ENCODE measurements at regions not wholly inside any gene's neighbourhood (a gene's known extent, or its start where the extent isn't known, plus 50 kb on each side); places are given as distances from the start of the nearest gene placed in this dataset.

GRCh38 chr12:24723759-24724158, 225.1 kb downstream of the BCAT1 start:
- Histone ChIP-seq H3K27ac (no peak overlapping the region), H3K4me3 (ENCODE audit: low read depth in 1 of 2, low read length in 1 of 2) (no peak overlapping the region), H3K9me3 (no peaks in the 10 kb centered on the region), H3K36me3 (no peaks in the 10 kb centered on the region), H3K4me1 (ENCODE audit: control insufficient read depth in 1 of 2, insufficient read depth in 1 of 2, low read depth in 1 of 2, low read length in 1 of 2) (no peaks in the 10 kb centered on the region), H3K27me3 (no peaks in the 10 kb centered on the region)
- TF ChIP-seq, protein P1, sequence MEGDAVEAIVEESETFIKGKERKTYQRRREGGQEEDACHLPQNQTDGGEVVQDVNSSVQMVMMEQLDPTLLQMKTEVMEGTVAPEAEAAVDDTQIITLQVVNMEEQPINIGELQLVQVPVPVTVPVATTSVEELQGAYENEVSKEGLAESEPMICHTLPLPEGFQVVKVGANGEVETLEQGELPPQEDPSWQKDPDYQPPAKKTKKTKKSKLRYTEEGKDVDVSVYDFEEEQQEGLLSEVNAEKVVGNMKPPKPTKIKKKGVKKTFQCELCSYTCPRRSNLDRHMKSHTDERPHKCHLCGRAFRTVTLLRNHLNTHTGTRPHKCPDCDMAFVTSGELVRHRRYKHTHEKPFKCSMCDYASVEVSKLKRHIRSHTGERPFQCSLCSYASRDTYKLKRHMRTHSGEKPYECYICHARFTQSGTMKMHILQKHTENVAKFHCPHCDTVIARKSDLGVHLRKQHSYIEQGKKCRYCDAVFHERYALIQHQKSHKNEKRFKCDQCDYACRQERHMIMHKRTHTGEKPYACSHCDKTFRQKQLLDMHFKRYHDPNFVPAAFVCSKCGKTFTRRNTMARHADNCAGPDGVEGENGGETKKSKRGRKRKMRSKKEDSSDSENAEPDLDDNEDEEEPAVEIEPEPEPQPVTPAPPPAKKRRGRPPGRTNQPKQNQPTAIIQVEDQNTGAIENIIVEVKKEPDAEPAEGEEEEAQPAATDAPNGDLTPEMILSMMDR (IDR thresholded peaks at IDR 0.05): no peak

GRCh38 chr12:24721191-24721590, 227.7 kb downstream of the BCAT1 start:
- Histone ChIP-seq H3K9me3 (no peaks in the 10 kb centered on the region), H3K27me3 (no peaks in the 10 kb centered on the region), H3K4me3 (ENCODE audit: low read depth in 1 of 2, low read length in 1 of 2) (no peak overlapping the region), H3K27ac (no peak overlapping the region), H3K36me3 (no peaks in the 10 kb centered on the region), H3K4me1 (ENCODE audit: control insufficient read depth in 1 of 2, insufficient read depth in 1 of 2, low read depth in 1 of 2, low read length in 1 of 2) (no peaks in the 10 kb centered on the region)
- TF ChIP-seq, protein P1 (IDR thresholded peaks at IDR 0.05): no peak

GRCh38 chr12:24719293-24719721, 229.6 kb downstream of the BCAT1 start:
- no peaks in the 10 kb centered on the region for H3K4me1 ChIP-seq (ENCODE audit: control insufficient read depth in 1 of 2, insufficient read depth in 1 of 2, low read depth in 1 of 2, low read length in 1 of 2)
- TF ChIP-seq, protein P1 (IDR thresholded peaks at IDR 0.05): no peak
- no peaks in the 10 kb centered on the region for H3K27me3 ChIP-seq
- H3K4me3 ChIP-seq (ENCODE audit: low read depth in 1 of 2, low read length in 1 of 2): no peak overlapping the region
- no peaks in the 10 kb centered on the region for H3K9me3 ChIP-seq
- H3K27ac ChIP-seq: no peak overlapping the region
- H3K36me3 ChIP-seq: no peaks in the 10 kb centered on the region

DNA sequence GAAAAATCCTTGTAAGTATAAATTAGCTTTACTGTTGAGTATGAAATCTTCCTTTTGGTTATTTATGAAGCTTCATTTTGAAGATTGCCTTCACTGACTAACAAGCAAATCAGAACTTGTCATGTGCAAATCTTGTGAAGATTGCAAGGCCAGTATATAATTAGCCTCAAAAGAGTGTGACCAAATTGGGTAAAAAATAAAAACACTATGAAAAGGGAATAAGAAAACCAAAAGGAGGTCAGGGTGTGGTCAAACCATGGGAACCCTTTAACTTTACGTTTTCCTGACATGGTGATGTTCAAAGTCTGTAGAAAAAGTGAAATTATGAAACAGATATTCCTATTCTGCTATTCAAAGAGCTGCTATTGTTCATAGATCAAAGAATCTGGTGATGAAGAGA, 230.3 kb downstream of the BCAT1 start:
- Histone ChIP-seq H3K4me1 (ENCODE audit: control insufficient read depth in 1 of 2, insufficient read depth in 1 of 2, low read depth in 1 of 2, low read length in 1 of 2) (no peaks in the 10 kb centered on the region), H3K36me3 (no peaks in the 10 kb centered on the region), H3K27ac (no peak overlapping the region), H3K27me3 (no peaks in the 10 kb centered on the region), H3K4me3 (ENCODE audit: low read depth in 1 of 2, low read length in 1 of 2) (no peak overlapping the region), H3K9me3 (no peaks in the 10 kb centered on the region)
- TF ChIP-seq, protein P1 (IDR thresholded peaks at IDR 0.05): no peak

GRCh38 chr12:24714237-24714636, 234.7 kb downstream of the BCAT1 start:
- Histone ChIP-seq H3K27me3 (no peaks in the 10 kb centered on the region), H3K4me3 (ENCODE audit: low read depth in 1 of 2, low read length in 1 of 2) (no peak overlapping the region), H3K27ac (no peak overlapping the region), H3K9me3 (no peaks in the 10 kb centered on the region), H3K4me1 (ENCODE audit: control insufficient read depth in 1 of 2, insufficient read depth in 1 of 2, low read depth in 1 of 2, low read length in 1 of 2) (no peaks in the 10 kb centered on the region), H3K36me3 (no peaks in the 10 kb centered on the region)
- TF ChIP-seq, protein P1 (IDR thresholded peaks at IDR 0.05): no peak
